ENCODE measurements at regions not wholly inside any gene's neighbourhood (a gene's known extent, or its start where the extent isn't known, plus 50 kb on each side); places are given as distances from the start of the nearest gene placed in this dataset.

DNA sequence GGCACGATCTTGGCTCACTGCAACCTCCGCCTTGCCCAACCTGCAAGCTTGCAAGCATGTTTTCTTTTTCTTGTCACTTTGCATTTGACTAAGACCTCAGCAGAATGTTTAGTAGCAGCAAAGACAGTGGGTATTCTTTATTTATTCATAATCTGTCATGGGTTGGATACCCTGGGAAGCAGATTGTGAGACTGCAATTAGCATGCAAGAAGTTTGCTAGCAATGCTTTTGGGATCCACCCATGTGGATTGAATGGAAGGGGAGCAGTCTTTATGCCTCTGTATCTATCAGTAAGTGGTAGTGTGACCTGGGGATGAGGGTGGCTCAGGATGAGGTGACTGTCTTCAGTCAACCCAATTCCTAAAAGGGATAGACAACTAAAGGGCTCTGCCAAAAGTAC, 166.7 kb downstream of the RAP2B start:
- no peaks in the 10 kb centered on the region for H3K79me2 ChIP-seq (ENCODE audit: control insufficient read depth, insufficient read depth, low read length)
- no peak overlapping the region for H3K4me2 ChIP-seq (ENCODE audit: control insufficient read depth, extremely low read depth, insufficient read depth, low read depth, low read length)
- H3K4me3 ChIP-seq (ENCODE audit: control insufficient read depth in 2 of 3, extremely low read depth in 1 of 3, insufficient read depth in 2 of 3, low read depth in 1 of 3, low read length in 3 of 3): no peak overlapping the region
- no peaks in the 10 kb centered on the region for H3K36me3 ChIP-seq (ENCODE audit: control insufficient read depth in 2 of 2, extremely low read depth in 1 of 2, insufficient read depth in 2 of 2, low read length in 2 of 2)
- H3K27me3 ChIP-seq (ENCODE audit: control insufficient read depth, extremely low read depth, insufficient read depth, low read length): no peaks in the 10 kb centered on the region
- no peaks in the 10 kb centered on the region for H3K9me3 ChIP-seq (ENCODE audit: control insufficient read depth, low read depth, low read length)
- H3K4me1 ChIP-seq (ENCODE audit: control insufficient read depth, extremely low read depth, insufficient read depth, low read length): no peaks in the 10 kb centered on the region
- dilution Hi-C loops (cut with MboI; ENCODE audit: extremely low pct_ligation_motif_present, low sequenced_read_pairs): no loop called here
- FAIRE-seq: no peak
- no peak for TF ChIP-seq EZH2 (IDR thresholded peaks at IDR 0.05; ENCODE audit: low read length)
- TF ChIP-seq, protein P1, sequence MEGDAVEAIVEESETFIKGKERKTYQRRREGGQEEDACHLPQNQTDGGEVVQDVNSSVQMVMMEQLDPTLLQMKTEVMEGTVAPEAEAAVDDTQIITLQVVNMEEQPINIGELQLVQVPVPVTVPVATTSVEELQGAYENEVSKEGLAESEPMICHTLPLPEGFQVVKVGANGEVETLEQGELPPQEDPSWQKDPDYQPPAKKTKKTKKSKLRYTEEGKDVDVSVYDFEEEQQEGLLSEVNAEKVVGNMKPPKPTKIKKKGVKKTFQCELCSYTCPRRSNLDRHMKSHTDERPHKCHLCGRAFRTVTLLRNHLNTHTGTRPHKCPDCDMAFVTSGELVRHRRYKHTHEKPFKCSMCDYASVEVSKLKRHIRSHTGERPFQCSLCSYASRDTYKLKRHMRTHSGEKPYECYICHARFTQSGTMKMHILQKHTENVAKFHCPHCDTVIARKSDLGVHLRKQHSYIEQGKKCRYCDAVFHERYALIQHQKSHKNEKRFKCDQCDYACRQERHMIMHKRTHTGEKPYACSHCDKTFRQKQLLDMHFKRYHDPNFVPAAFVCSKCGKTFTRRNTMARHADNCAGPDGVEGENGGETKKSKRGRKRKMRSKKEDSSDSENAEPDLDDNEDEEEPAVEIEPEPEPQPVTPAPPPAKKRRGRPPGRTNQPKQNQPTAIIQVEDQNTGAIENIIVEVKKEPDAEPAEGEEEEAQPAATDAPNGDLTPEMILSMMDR (optimal IDR thresholded peaks at IDR 0.05 in 1 of 3, IDR thresholded peaks at IDR 0.05 in 1 of 3, conservative IDR thresholded peaks at IDR 0.05 in 1 of 3; ENCODE audit: extremely low read depth in 1 of 3, insufficient read depth in 2 of 3, low read length in 3 of 3): no peak
- no peak overlapping the region for H2AFZ ChIP-seq (ENCODE audit: control insufficient read depth, low read length)
- no peaks in the 10 kb centered on the region for H4K20me1 ChIP-seq (ENCODE audit: control insufficient read depth, extremely low read depth, insufficient read depth, low read length)
- H3K27ac ChIP-seq (ENCODE audit: control insufficient read depth, insufficient read depth, low read length): no peak overlapping the region
- H3K9me1 ChIP-seq (ENCODE audit: control insufficient read depth, extremely low read depth, insufficient read depth, low read length): no peaks in the 10 kb centered on the region
- no peak overlapping the region for H3K9ac ChIP-seq (ENCODE audit: control insufficient read depth, extremely low read depth, insufficient read depth, low read length)
- DNase-seq (ENCODE audit: low read depth, low spot score): no peak

DNA sequence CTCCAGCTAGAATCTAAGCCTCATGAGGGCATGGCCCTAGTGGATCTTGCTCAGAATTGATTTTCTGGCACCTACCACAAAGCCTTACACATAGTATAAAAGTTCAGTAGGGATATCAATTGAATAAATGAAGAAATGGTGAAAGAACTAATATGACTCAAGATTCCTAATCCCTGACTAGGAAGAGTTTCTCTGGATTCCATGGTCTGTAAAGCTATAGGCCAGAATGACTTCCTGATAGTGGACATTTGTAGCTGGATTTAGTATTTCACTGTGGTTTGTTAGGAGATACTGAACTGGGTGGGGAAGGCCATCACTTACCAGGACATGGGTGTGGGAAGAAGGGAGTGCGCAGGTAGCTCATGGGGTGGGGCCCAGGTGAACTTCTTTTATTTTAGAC, 168.9 kb downstream of the RAP2B start:
- Histone ChIP-seq H3K27ac (ENCODE audit: control insufficient read depth, insufficient read depth, low read length) (no peak overlapping the region), H3K4me2 (ENCODE audit: control insufficient read depth, extremely low read depth, insufficient read depth, low read depth, low read length) (no peak overlapping the region), H2AFZ (ENCODE audit: control insufficient read depth, low read length) (no peak overlapping the region), H3K4me3 (ENCODE audit: control insufficient read depth in 2 of 3, extremely low read depth in 1 of 3, insufficient read depth in 2 of 3, low read depth in 1 of 3, low read length in 3 of 3) (no peak overlapping the region), H3K9ac (ENCODE audit: control insufficient read depth, extremely low read depth, insufficient read depth, low read length) (no peak overlapping the region), H3K27me3 (ENCODE audit: control insufficient read depth, extremely low read depth, insufficient read depth, low read length) (no peaks in the 10 kb centered on the region), H4K20me1 (ENCODE audit: control insufficient read depth, extremely low read depth, insufficient read depth, low read length) (no peaks in the 10 kb centered on the region), H3K9me1 (ENCODE audit: control insufficient read depth, extremely low read depth, insufficient read depth, low read length) (no peaks in the 10 kb centered on the region), H3K9me3 (ENCODE audit: control insufficient read depth, low read depth, low read length) (no peaks in the 10 kb centered on the region), H3K79me2 (ENCODE audit: control insufficient read depth, insufficient read depth, low read length) (no peaks in the 10 kb centered on the region), H3K4me1 (ENCODE audit: control insufficient read depth, extremely low read depth, insufficient read depth, low read length) (no peaks in the 10 kb centered on the region), H3K36me3 (ENCODE audit: control insufficient read depth in 2 of 2, extremely low read depth in 1 of 2, insufficient read depth in 2 of 2, low read length in 2 of 2) (no peaks in the 10 kb centered on the region)
- dilution Hi-C loops (cut with MboI; ENCODE audit: extremely low pct_ligation_motif_present, low sequenced_read_pairs): no loop called here
- no peak for DNase-seq (ENCODE audit: low read depth, low spot score)
- TF ChIP-seq EZH2 (IDR thresholded peaks at IDR 0.05; ENCODE audit: low read length): no peak
- TF ChIP-seq, protein P1 (optimal IDR thresholded peaks at IDR 0.05 in 1 of 3, IDR thresholded peaks at IDR 0.05 in 1 of 3, conservative IDR thresholded peaks at IDR 0.05 in 1 of 3; ENCODE audit: extremely low read depth in 1 of 3, insufficient read depth in 2 of 3, low read length in 3 of 3): no peak
- FAIRE-seq: no peak
